ENCODE measurements at regions not wholly inside any gene's neighbourhood (a gene's known extent, or its start where the extent isn't known, plus 50 kb on each side); places are given as distances from the start of the nearest gene placed in this dataset.

- TF ChIP-seq, protein P1, sequence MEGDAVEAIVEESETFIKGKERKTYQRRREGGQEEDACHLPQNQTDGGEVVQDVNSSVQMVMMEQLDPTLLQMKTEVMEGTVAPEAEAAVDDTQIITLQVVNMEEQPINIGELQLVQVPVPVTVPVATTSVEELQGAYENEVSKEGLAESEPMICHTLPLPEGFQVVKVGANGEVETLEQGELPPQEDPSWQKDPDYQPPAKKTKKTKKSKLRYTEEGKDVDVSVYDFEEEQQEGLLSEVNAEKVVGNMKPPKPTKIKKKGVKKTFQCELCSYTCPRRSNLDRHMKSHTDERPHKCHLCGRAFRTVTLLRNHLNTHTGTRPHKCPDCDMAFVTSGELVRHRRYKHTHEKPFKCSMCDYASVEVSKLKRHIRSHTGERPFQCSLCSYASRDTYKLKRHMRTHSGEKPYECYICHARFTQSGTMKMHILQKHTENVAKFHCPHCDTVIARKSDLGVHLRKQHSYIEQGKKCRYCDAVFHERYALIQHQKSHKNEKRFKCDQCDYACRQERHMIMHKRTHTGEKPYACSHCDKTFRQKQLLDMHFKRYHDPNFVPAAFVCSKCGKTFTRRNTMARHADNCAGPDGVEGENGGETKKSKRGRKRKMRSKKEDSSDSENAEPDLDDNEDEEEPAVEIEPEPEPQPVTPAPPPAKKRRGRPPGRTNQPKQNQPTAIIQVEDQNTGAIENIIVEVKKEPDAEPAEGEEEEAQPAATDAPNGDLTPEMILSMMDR (IDR thresholded peaks at IDR 0.05; ENCODE audit: low read length, missing control alignments) = no peak
- DNase-seq (ENCODE audit: low read depth) = no peak
- H3K4me3 ChIP-seq (replicated peaks; ENCODE audit: low read depth, low read length) = no peak overlapping the region
These were observed 147.6 kb downstream of the RHOU start for GRCh38 chr1:228882771-228883450.

- H3K4me3 ChIP-seq (replicated peaks; ENCODE audit: low read depth, low read length) = no peak overlapping the region
- no peak for DNase-seq (ENCODE audit: low read depth)
- TF ChIP-seq, protein P1 (IDR thresholded peaks at IDR 0.05; ENCODE audit: low read length, missing control alignments) = no peak
These were observed 148.3 kb downstream of the RHOU start for GRCh38 chr1:228883535-228883934.

DNA sequence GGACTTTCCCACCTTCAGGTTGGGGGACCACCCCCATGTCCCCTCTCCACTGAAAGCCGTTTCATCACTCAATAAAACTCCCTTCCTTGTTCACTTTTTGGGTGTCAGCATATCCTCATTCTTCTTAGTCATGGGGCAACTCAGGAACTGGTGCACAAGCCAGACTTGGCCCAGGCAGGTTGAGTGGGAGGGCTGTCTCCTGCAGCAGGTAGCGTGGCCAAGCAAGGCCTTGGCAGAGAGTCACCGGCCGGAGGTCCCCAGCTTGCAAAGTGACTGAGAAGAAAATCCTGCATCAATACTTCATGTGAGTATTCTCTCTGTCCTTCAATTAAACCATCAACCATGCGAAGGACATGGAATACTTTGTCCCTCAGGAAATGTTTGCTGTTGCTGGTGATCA lies 148.9 kb downstream of the RHOU start:
- no peak for DNase-seq (ENCODE audit: low read depth)
- TF ChIP-seq, protein P1 (IDR thresholded peaks at IDR 0.05; ENCODE audit: low read length, missing control alignments) = no peak
- no peak overlapping the region for H3K4me3 ChIP-seq (replicated peaks; ENCODE audit: low read depth, low read length)

DNA sequence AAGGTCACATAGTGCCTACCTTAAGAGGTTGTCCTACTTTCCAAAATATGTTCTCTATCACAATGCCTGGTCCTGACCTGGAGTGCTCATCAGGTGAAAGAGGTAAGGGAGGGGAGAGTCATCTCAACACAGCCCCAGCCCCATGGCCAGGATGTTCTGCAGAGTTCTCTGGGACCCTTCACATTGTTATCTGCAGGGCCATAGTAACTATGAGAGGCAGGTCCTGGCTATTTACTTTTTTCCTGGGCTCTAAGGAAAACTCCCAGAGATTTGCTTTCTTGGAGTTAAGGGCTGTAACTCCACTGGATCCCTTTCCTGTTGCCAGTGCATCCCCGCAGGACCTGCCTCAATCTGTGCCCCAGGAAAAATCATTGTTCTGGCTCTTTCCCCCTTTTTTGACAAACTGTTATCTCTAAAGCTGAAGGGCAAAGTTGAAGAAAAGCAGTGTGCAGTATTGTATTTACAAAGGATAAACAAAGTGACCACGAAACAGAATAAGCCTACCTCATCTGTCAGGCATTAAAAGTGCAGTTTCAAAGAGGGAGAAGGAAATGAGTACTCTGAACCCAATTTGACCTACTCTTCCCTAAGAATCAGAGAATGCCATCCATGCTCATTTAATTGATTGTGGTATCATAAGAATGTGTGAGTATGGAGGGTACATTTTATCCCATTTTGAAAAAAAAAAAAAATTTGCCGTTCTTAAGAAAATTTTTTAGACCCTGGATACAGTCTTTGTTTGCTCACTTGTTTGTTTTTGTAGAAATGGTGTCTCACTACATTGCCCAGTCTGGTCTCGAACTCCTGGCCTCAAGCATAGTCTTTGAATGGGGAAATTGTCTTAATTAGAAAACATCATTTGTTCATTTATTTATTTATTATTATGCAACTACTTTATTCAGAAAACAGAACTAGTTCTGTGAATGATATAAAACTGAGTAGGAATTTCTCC lies 149.6 kb downstream of the RHOU start:
- H3K4me3 ChIP-seq (replicated peaks; ENCODE audit: low read depth, low read length) = no peak overlapping the region
- TF ChIP-seq, protein P1 (IDR thresholded peaks at IDR 0.05; ENCODE audit: low read length, missing control alignments) = no peak
- DNase-seq (ENCODE audit: low read depth) = peak; percentile 12

DNA sequence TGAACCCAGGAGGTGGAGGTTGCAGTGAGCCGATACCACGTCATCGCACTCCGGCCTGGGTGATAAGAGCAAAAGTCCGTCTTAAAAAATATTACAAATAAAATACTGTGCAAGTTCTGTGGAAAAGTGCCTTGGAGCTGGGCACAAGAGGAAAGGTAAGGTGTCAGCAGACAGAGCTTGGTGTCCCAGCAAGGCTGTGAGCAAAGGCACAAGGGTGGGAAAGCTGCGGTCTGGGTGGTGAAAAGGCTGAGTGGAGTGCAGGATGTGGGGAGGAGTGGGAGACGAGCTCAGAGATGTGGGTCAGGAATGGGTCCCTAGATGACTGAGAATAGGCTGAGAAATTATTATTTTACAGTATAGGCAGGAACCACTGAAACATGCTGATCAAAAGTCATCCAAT lies 150.6 kb downstream of the RHOU start:
- DNase-seq (ENCODE audit: low read depth) = no peak
- H3K4me3 ChIP-seq (replicated peaks; ENCODE audit: low read depth, low read length) = no peak overlapping the region
- TF ChIP-seq, protein P1 (IDR thresholded peaks at IDR 0.05; ENCODE audit: low read length, missing control alignments) = no peak

DNA sequence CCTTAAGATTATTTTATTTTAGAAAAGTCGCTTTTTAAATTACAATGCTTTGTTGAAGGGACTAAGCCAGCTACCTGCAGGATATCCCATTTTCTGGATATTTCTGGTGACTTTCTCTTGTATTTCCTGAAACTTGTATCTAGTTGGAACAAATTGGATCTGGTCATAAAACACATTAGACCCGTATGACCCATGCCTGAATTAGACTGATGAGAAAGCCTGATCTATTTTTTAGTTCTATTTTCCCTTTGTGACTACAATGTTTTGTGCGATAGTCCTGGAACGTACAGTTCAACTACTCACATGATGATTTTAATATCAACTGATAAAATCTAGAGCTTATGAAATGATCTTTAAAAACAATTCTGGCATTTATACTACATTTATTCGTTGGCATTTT lies 151.8 kb downstream of the RHOU start:
- no peak for DNase-seq (ENCODE audit: low read depth)
- TF ChIP-seq, protein P1 (IDR thresholded peaks at IDR 0.05; ENCODE audit: low read length, missing control alignments) = no peak
- H3K4me3 ChIP-seq (replicated peaks; ENCODE audit: low read depth, low read length) = no peak overlapping the region
